NCI-H82 treated with DMSO at 0.1 percent for 48 hours (cell line): ENCODE measurements at regions not wholly inside any gene's neighbourhood (a gene's known extent, or its start where the extent isn't known, plus 50 kb on each side); places are given as distances from the start of the nearest gene placed in this dataset.

ENCODE experiments used
- DNase-seq: peaks from one replicate; lab custom pipeline; 2025; ENCODE audit not compliant: unreplicated experiment; lab: John Stamatoyannopoulos, UW

DNA sequence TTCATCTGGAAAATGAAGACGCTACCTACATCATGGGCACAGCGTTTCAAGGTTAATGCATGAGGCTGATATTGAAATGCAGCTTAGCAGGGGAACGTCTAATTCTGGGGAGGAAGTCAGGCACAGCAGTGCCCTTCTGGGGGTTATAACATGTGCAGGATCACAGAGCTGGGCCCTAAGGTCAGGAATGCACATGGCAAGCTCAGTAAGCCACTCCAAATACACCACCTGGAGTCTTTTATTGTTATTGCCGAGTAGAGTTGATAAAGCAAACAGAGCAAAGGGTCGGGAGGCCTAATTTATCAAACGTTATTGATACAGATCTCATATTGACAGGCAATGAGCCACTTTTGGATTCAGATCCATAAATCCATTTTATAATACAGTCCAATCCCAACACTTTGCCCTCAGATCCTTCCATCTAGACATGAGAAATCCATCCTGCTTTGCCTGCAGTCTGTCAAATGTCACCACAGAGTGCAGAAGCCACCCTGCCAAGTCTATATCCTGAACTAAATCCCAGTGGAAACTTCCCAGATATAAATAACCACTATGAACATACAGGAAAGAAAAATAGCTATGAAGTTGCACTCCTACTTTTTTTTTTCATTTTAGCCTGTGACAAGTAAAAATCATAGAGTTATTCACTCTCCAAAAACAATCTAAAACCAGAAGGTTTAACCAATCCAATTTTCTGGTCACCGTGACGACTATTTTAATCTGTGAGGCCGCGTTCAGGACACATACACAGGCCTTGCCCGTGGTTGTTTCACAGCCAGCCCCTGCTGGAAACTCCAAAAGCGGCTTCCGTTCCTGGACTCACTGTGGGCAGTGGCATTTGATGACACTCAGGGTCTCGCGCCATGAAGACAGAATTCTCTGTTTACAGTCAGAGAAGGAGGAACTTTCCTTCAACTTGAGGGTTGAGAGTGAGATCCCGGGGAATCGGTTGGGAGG, 335.4 kb downstream of the DHX15 start:
- DNase-seq, result no peak

DNA sequence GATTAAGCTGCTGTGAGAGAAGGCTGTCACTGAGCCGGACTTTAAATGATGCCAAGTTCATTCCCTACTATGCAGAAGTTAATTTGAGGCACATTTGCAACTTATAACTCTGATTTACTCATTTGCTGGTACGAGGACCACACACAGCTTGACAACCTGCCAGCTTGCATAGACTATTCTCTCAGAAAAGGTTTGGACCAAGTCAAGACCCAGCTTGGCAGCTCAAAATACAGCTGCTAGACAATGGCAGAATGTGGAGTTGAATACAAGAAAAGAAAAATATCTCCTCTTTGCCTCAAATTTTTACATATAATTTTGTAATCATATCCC, 338.9 kb downstream of the DHX15 start:
- no peak for DNase-seq

DNA sequence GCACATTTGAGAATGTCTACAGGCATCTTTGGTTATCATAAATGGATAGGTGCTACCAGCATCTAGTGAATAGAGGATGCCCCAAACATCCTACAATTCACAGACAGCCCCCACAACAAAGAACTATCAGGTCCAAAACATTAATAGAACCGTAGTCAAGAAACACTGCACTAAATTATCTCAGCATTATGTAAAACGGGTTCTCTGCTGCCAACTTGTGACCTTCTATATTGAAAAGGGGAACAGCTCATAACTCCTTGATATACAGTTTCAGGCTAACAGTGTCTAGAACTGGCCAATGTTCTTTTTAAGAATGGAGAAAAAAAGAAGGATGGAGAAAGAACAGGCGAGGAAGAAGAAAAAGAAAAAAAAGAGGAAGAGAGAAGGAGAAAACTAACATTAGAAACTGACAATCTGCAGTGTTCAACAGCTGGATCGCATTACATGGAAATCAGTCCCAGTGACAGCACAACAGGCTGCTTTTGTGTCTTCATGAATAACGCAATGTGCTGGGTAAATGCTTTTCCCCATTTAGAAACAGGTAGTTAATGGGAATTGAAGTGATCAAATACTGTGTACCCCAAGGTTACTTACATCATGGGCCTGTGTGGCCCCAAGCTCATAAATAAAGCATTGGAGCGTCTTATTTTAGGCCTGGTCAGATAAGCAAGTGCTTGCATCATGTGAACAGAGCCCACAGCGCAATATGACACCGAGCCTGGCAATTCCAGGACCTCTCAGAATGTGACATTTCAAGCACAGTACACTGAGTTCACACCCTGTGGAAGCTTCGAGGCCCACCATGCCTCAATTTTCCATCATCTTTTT, 339.5 kb downstream of the DHX15 start:
- no peak for DNase-seq

GRCh38 chr4:24243641-24244040, 340.7 kb downstream of the DHX15 start:
- DNase-seq, result no peak

DNA sequence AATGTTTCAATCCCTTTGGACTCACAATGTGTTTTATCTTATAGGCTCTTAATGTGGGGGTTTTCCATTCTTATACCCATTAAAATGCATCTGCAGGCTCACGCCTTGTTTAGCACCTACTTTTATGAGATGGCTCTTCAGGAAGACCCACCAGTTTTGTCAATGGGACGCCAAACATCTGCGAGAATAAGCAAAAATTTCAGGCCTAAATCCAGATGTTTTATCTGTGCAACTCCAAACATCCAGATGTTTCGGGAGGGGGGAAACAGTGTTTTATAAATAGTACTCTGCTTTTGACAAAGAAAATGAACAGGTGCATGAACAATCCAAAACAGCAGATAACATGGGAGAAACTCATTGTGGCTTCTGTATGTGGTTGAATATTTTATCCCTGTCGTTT, 342.8 kb downstream of the DHX15 start:
- DNase-seq, result no peak

DNA sequence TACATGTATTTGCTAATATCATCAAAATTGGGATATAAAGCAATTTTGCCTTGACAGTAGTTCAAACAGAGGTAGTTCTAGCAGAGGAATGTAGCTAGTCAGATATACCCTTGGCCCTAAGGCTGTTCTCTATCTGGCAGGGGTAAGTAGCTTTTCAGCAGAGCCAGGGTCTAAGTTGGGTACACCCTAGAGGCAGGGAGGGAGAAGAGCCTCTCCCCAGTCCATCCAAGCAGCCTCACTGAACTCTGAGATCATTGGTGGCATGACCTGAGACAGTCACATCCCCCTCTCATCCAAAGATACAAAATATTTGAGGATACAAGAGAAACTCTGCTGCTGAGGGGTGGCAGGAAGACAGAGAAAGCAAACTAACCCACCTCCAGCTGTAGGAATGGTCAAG, 343.7 kb downstream of the DHX15 start:
- no peak for DNase-seq

DNA sequence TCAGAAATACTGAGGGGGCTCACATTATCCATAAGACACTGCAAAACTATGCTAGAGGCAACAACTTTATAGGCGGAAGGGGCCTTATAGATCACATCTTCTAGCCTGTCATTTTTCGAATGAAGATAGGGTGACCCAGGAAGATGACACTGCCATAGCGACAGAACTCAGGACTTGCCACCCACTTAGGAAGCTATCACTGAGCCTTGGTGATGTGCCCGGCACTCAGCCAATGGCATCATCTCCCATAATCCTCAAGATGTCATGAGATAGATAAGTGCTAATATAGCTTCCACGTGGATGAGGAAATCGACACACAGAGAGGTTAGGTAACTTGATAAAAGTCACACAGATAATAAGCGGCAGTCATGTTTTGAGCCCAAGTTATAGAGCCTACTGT, 346.6 kb downstream of the DHX15 start:
- no peak for DNase-seq

GRCh38 chr4:24236532-24236931, 346.7 kb upstream of the PPARGC1A start:
- no peak for DNase-seq

GRCh38 chr4:24236120-24236519, 346.3 kb upstream of the PPARGC1A start:
- no peak for DNase-seq

DNA sequence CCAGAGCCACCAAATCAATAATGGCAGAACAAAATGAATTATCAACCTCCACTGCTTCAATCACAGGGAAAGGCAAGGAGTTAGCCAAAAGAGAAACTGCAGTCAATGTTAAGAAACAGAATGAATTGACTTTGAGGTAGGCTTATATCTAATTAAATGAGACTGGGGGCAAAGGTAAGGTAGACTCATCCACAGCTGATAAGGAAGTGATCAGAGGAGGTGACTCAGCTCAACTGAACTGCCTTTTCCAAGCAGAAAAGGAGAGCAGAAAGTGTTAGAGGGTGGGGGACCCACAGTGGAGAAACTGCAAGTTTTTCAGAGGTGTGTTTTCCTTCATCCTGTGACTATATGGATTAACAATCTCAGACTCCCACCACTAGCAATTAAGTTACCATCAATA, 345.8 kb upstream of the PPARGC1A start:
- DNase-seq, result no peak

- no peak for DNase-seq
These were observed 344.5 kb upstream of the PPARGC1A start for GRCh38 chr4:24234288-24234848.

DNA sequence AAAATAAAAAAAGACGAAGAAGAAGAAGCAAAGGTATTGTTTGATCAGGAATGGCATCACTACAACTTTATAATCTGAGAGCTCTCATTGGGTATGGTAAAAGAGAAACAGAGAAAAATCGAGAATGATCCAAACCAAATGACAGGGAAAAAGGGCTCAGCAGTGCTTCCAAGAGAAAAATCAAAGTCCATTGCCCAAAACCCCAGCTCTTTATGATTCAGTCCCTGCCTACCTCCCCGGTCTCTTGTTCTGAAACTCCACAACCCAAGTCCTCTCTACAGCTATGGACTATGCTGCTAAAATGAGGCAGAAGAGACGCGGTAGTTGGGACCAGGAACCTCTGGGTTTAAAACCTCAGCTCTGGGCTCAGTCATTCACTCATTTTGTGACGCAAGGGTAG, 341.1 kb upstream of the PPARGC1A start:
- DNase-seq, result no peak

DNA sequence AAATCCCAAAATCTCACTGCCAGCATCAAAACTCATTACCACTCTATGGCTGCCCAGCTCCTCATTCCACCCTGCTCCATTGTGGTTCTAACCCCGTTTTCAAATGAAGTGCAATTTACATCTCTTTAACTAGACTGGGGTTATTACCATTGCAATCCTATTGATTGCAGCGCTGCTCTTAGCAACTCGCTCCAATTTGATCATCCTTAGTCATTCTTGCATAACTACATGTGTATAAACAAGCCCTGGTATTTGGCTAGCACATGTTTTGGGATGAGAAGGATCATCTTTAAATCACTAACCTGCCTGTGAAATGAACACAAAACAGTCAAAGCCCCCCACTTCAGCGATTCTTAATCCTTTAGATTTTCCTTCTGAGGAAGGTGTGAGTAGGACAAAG, 340.1 kb upstream of the PPARGC1A start:
- DNase-seq, result no peak

DNA sequence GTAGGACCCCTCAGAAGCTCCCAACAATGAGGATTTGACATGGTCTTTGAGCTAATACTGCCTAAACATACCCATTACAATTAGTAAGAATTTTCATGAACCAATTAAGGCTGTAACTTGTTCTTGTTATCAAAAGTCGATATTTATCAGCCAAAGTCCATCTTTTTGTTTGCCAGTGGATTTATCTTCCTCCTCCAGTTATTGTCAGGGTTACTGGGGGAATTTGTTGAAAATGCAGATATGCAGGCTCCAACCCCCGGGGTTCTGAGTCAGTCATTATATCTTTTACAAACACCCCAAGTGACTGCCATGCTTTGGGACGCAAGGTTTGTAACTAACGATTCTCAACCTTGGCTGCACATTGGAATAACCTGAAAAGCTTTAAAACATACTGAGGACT, 338.8 kb upstream of the PPARGC1A start:
- no peak for DNase-seq

DNA sequence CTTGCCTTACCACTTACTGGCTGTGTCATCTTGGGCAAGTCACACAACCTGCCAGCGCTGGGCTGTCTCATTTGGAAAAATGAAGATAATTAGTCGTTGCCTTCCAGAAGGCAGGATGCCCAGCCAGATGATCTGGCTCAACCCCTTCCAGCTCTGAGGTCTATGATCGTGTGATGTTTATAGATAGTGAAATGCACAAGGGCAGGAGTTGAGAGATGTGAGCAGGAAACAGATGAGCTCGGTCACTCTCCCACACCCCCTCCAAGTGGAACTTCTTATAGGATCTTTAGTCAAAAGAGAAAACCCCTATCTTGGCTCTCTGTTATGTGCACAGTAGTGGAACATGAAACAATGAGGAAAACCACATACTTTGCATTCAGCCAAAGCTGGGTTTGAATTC, 336.8 kb upstream of the PPARGC1A start:
- no peak for DNase-seq

DNA sequence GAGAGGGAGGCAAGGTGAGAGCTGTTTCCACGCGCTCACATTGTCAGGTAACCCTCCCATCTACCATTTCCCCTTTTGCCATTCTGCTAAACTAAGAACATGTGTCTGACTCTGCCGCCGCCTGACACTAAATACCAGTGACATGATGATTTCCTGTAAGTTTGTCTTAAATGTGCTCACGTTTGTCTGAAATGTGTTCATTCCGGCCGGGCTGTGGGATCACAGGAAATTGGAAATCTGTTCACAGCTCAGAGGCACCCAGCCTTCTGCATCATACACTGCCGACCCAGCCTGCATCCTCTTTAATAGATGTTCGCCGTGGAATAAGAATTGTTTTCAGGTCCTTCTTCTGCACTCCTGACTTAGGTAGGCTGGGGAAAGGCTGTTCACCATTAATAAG, 336.2 kb upstream of the PPARGC1A start:
- no peak for DNase-seq

DNA sequence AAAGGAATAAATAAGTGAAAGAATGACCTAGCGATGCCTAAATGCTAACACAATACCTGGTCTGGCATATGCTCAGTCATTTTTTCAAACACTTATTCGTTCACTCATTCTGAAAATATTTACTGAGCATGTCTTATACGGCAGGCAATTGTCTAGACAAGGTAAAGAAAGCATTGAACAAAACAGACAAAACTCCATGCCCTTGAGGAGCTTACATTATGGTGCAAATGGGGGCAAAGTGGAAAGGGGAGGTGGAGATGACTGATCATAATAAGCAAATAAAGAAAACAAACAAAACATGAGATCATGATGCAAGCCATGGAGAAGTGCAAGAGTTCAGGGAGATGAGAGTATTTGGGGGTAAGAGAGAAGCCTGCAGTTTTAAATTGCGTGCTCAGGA, 334.6 kb upstream of the PPARGC1A start:
- no peak for DNase-seq

- no peak for DNase-seq
These were observed 329.4 kb upstream of the PPARGC1A start for GRCh38 chr4:24219209-24219608.

DNA sequence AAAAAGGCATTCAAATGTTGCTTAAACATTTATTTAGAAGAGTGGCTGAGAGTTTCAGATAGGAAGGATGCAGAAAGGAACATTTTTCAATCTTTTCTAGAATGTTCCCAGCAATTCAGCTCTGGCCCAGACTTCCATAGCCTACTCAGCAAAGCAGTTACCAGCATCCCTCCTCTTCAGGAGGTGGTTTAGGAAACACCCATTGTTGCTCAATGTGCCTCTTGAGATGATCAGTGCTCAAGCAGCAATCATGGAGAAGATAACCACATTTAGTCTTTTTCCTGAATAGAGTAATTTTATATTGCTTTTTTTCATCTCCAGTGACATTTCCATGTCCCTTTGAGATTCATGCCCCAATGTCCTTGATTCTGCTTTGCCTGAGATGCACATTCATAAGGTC, 328.7 kb upstream of the PPARGC1A start:
- DNase-seq, result no peak

DNA sequence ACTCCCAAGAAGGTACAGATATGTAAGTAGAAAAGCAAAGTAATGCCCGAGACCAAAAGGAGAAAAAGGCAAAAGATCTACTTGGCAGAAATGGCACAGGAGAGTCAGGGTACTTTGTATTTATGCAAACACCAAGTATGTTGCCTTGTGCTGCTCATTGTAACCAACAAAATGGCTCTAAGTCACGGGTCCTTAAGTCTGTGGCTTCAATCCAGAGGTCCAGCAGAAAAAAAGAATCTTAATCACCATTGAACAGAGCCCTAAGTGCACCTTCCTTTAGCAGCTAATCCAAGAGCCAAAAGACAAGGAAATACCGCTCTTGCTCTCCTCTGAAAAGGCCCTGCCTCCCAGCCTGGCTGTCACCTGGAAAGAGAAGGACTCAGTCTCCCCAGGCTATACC, 324.9 kb upstream of the PPARGC1A start:
- no peak for DNase-seq

GRCh38 chr4:24213961-24214360, 324.1 kb upstream of the PPARGC1A start:
- DNase-seq, result no peak

- DNase-seq, result no peak
These were observed 322.8 kb upstream of the PPARGC1A start for GRCh38 chr4:24212642-24213041.
